AG04449 (cell line): ENCODE measurements at regions not wholly inside any gene's neighbourhood (a gene's known extent, or its start where the extent isn't known, plus 50 kb on each side); places are given as distances from the start of the nearest gene placed in this dataset.

Source experiments
- CTCF ChIA-PET: fragments of 350-600 bp; formaldehyde crosslinking; extraction: SDS; loops from one replicate; lab custom pipeline; 2021; ENCODE audit warnings: antibody characterized with exemption; lab: Yijun Ruan, JAX
- POLR2A ChIA-PET: fragments of 400-600, 350-600 bp; formaldehyde crosslinking; extraction: SDS; loops from one replicate; lab custom pipeline; 2020; ENCODE audit warnings: antibody characterized with exemption, inconsistent platforms; lab: Yijun Ruan, JAX
- DNase-seq: peaks from one replicate; pipeline ENCODE4 v3.0.0-alpha.2; 2010; ENCODE audit warnings: low read depth, low spot score
- H3K4me3 ChIP-seq: 2 replicates; pipeline ENCODE4 v1.5.1; 2011; ENCODE audit warnings: low read depth, mild to moderate bottlenecking, control low read depth, low read length
- TF ChIP-seq, protein P1 (sequence below): IDR thresholded peaks from one replicate; pipeline ENCODE4 v1.5.1; 2011; ENCODE audit warnings: mild to moderate bottlenecking, moderate library complexity, low read length, control low read depth, inconsistent platforms; ENCODE audit not compliant: insufficient read depth; ENCODE audit errors: missing control alignments

DNA sequence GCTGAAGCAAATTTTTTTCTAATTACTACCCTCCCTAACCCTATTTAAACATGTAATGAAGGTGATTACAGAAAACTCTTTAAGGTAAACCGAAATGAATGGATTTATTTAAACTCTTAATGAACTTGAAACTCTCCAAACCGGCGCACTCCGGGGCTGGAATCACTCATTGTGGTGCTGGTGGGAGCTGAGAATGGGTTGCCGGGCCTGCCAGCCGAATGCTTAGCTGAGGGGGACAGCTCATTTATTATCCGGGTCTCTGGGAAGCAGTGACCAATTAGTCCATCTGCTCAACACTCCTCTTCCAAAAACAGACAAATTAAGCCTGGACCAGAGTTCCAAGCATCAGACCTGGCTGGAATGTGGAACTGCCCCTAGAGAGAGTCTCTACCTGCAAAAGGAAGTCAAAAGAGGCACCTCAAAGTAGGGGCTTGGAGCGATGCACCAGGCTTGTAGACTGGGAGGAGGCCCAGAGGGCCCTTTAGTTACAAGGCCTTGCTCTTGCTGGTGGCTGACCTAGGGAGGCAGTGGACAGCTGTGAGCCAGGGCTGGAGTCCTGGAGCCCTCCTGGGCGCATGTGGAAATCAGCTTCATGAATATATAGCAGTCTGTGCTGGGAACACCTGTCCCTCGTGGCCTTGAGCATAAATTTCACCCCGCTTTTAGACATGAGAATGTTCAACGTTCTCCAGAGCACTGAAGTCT lies 320.7 kb downstream of the AJAP1 start:
- ChIA-PET POLR2A (no interaction called here), CTCF (no interaction called here)
- TF ChIP-seq, protein P1, sequence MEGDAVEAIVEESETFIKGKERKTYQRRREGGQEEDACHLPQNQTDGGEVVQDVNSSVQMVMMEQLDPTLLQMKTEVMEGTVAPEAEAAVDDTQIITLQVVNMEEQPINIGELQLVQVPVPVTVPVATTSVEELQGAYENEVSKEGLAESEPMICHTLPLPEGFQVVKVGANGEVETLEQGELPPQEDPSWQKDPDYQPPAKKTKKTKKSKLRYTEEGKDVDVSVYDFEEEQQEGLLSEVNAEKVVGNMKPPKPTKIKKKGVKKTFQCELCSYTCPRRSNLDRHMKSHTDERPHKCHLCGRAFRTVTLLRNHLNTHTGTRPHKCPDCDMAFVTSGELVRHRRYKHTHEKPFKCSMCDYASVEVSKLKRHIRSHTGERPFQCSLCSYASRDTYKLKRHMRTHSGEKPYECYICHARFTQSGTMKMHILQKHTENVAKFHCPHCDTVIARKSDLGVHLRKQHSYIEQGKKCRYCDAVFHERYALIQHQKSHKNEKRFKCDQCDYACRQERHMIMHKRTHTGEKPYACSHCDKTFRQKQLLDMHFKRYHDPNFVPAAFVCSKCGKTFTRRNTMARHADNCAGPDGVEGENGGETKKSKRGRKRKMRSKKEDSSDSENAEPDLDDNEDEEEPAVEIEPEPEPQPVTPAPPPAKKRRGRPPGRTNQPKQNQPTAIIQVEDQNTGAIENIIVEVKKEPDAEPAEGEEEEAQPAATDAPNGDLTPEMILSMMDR: no peak
- H3K4me3 ChIP-seq: no peak overlapping the region
- no peak for DNase-seq

DNA sequence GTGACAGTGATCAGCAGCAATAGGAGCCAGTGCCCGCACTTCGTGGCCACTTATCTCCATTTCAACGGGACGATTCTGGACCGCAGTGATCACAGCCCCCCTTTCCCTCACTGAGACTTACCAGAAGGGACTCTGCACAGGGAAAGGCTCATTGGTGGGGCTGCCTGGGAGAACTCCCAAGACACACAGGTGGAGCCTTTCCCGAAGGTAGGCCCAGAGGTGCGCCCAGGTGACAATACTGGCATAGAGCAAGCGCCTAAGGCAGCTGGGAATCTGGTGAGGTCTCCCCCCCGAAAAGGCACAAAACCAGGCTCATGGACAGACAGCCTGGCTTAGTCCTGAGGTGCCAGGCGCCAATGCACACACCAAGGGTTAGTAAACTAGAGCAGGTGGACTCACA lies 318.9 kb downstream of the AJAP1 start:
- CTCF ChIA-PET: no interaction called here
- TF ChIP-seq, protein P1: no peak

DNA sequence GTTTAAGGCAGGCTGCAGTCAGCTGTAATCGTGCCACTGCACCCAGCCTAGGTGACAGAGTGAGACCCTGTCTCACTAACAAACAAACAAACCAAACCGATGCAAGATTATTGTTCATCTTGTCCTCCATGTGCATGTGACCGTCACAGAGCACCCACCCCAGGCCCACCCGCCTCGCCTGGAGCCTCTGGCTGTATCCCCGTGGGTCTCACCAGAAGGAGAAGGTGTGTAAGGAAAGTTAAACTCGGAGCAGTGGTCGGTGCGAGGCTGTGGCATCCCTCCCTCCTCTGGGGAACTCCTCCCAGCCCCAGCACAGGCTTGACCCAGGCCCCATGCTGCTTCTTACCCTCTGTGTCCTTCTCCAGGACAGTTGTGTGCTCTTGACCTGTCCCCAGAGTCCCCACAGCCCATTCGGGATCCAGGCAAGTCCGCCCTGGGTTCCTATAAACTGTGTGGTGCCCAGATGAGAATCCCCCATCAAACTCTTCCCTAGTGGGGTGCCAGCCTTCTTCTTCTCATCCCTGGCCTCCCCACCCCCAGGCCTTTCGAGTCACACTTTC lies 318.4 kb downstream of the AJAP1 start:
- POLR2A ChIA-PET: no interaction called here
- TF ChIP-seq, protein P1: no peak
- CTCF ChIA-PET: no interaction called here

More for the DNA sequence above, 318.9 kb downstream of the AJAP1 start:
- H3K4me3 ChIP-seq: no peak overlapping the region
- DNase-seq: no peak
- POLR2A ChIA-PET: no interaction called here

DNA sequence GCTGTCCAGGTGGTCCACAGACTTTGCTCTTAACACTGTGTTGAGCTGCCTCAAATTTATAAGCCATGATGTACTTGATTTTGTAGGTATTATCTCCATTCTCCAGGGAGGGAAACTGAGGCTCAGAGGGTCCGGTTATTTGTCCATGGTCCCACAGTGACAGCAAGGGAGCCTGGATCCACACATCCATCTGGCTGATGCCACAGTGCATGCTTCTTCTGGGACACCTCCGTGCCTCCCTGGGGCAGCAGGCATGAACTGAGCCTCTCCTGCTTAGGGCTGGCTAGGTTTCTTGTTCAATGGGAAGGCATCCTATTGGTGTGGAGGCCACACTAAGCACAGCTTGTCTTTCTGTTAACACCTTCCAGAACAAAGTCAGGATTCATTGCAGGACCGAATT lies 317.3 kb downstream of the AJAP1 start:
- CTCF ChIA-PET: no interaction called here
- TF ChIP-seq, protein P1: no peak
- no peak for DNase-seq
- POLR2A ChIA-PET: no interaction called here
- H3K4me3 ChIP-seq: no peak overlapping the region

More for the DNA sequence above, 318.4 kb downstream of the AJAP1 start:
- no peak overlapping the region for H3K4me3 ChIP-seq
- DNase-seq: no peak

DNA sequence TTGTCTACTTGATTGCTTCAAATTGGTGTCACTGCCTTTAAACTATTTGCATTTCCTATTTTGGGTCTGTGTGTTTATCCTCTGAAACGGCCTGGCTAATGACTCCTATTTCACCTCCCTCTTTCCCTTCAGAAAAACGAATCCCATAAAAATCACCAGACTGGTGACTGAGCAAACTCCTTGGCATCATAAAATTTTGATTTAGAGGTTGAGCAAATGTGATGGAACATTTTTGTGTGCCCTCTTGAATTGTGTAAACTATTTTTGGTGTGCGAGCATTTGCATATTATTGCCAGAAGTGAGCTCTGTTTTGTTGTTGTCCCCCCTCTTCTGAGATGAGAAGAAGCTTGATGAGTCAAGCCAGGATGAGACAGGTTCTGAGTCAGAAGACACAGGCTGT lies 316.1 kb downstream of the AJAP1 start:
- ChIA-PET CTCF (no interaction called here), POLR2A (no interaction called here)
- DNase-seq: no peak
- no peak overlapping the region for H3K4me3 ChIP-seq
- TF ChIP-seq, protein P1: no peak

DNA sequence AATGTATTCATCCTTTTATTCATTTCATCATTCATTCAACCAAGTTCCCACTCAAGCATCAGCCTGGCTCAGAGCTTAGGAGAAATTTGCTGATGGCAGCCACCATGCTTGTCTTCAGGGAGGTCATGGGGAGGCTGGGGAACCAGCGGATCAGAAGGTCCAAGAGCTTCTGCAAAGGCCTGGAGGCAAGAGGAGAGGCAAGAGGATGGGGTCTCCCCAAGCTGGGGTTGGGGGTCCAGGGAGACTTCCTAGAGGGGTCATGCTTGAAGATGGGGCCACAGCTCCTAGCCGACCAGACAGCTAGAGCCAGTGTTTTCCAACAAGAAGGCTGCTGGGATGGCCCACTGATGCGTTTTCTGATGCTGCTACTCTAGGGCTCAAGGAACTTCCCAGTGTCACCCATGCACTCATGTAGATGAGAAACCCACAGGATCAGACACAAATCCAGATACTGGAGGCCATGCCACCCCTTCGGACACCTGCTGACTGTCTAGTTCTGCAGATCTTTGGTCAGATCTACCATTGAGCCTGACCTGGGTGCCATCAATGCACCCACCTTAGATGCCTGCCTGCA lies 315.2 kb downstream of the AJAP1 start:
- no peak for DNase-seq
- TF ChIP-seq, protein P1: no peak
- ChIA-PET POLR2A (no interaction called here), CTCF (no interaction called here)
- H3K4me3 ChIP-seq: no peak overlapping the region
